Ovary (tissue), 3 donors: ENCODE measurements at regions not wholly inside any gene's neighbourhood (a gene's known extent, or its start where the extent isn't known, plus 50 kb on each side); places are given as distances from the start of the nearest gene placed in this dataset.

Source experiments
- CTCF ChIP-seq, 3 donors: fragments of 450-650 bp in 2 of 3; fragments of 200-600 bp in 1 of 3; IDR thresholded peaks; one replicate each; pipeline versions ENCODE4 v1.5.1 to v1.8.0; 2016 to 2022; ENCODE audit warnings: antibody characterized with exemption in 3 of 3, mild to moderate bottlenecking in 1 of 3
- EP300 ChIP-seq: sonication (generic); formaldehyde crosslinking; IDR thresholded peaks from one replicate; pipeline ENCODE4 v1.6.1; 2017; ENCODE audit warnings: antibody characterized with exemption
- donor health status: DM: no; HTN: no; CAD: no.

GRCh38 chr16:17019366-17019765 lies 451.4 kb downstream of the XYLT1 start:
- TF ChIP-seq CTCF (IDR thresholded peaks at IDR 0.05) (no peak), EP300 (no peak)
